RWPE2 (cell line): ENCODE measurements at regions not wholly inside any gene's neighbourhood (a gene's known extent, or its start where the extent isn't known, plus 50 kb on each side); places are given as distances from the start of the nearest gene placed in this dataset.

Experiments used
- ATAC-seq: fragments of 200-7000 bp; cut with Tn5 transposase; 3 replicates; pipeline ENCODE4 v1.9.1; 2021; ENCODE audit warnings: low read depth
- DNase-seq: peaks from one replicate; pipeline ENCODE4 v3.0.0-alpha.2; 2020; ENCODE audit warnings: low spot score
- H3K27ac ChIP-seq: fragments of 450-650 bp; 2 replicates; pipeline ENCODE4 v1.5.1; 2017; ENCODE audit warnings: mild to moderate bottlenecking; ENCODE audit not compliant: poor library complexity, severe bottlenecking
- H3K27me3 ChIP-seq: fragments of 250-450 bp; sonication (Bioruptor Pico); 2 replicates; pipeline ENCODE4 v1.5.1; 2021; ENCODE audit warnings: mild to moderate bottlenecking, moderate library complexity; ENCODE audit not compliant: insufficient read depth, poor library complexity, severe bottlenecking
- H3K36me3 ChIP-seq: fragments of 250-450 bp; sonication (Bioruptor Pico); 2 replicates; pipeline ENCODE4 v1.5.1; 2020; ENCODE audit warnings: low read depth, mild to moderate bottlenecking, moderate library complexity
- H3K4me1 ChIP-seq: fragments of 250-450 bp; sonication (Bioruptor Pico); 2 replicates; pipeline ENCODE4 v1.5.1; 2021; ENCODE audit warnings: mild to moderate bottlenecking, moderate library complexity; ENCODE audit not compliant: insufficient read depth, poor library complexity, severe bottlenecking
- H3K4me3 ChIP-seq: fragments of 250-450 bp; sonication (Bioruptor Pico); 2 replicates; pipeline ENCODE4 v1.5.1; 2021; ENCODE audit warnings: mild to moderate bottlenecking, moderate library complexity; ENCODE audit not compliant: severe bottlenecking
- H3K9me3 ChIP-seq: fragments of 250-450 bp; sonication (Bioruptor Pico); 2 replicates; pipeline ENCODE4 v1.5.1; 2021; ENCODE audit warnings: mild to moderate bottlenecking, moderate library complexity; ENCODE audit not compliant: severe bottlenecking
- TF ChIP-seq, protein P1 (sequence below): fragments of 450-650 bp; IDR thresholded peaks from one replicate; pipeline ENCODE4 v1.5.1; 2017; ENCODE audit warnings: mild to moderate bottlenecking, moderate library complexity; ENCODE audit not compliant: poor library complexity, severe bottlenecking

- Histone ChIP-seq H3K27ac (no peak overlapping the region), H3K4me1 (no peaks in the 10 kb centered on the region), H3K4me3 (no peak overlapping the region), H3K9me3 (no peaks in the 10 kb centered on the region), H3K27me3 (no peaks in the 10 kb centered on the region), H3K36me3 (no peaks in the 10 kb centered on the region)
- TF ChIP-seq, protein P1, sequence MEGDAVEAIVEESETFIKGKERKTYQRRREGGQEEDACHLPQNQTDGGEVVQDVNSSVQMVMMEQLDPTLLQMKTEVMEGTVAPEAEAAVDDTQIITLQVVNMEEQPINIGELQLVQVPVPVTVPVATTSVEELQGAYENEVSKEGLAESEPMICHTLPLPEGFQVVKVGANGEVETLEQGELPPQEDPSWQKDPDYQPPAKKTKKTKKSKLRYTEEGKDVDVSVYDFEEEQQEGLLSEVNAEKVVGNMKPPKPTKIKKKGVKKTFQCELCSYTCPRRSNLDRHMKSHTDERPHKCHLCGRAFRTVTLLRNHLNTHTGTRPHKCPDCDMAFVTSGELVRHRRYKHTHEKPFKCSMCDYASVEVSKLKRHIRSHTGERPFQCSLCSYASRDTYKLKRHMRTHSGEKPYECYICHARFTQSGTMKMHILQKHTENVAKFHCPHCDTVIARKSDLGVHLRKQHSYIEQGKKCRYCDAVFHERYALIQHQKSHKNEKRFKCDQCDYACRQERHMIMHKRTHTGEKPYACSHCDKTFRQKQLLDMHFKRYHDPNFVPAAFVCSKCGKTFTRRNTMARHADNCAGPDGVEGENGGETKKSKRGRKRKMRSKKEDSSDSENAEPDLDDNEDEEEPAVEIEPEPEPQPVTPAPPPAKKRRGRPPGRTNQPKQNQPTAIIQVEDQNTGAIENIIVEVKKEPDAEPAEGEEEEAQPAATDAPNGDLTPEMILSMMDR = no peak
- ATAC-seq (no peak), DNase-seq (no peak)
Observed at GRCh38 chr13:66111628-66112027, 1118.5 kb downstream of the PCDH9 start.

DNA sequence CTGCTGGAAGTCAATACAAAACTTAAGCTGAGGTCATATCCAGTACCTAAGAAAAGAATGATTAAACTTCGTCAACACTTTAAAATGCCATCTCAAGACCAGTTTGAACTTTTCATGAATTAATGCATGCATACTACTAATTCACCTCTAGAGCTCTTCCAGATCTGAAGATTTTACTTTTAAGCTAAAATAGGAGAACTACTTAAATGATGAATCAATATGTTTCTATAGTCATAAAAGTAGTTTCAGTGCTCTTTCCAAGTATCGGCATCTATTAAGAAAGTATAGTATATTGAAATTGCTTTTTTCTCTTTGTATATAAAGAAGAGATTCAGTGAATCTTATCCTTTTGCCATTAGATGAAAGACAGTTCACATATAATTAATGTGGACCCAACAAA, 1123.9 kb downstream of the PCDH9 start:
- TF ChIP-seq, protein P1 = no peak
- Histone ChIP-seq H3K4me3 (no peak overlapping the region), H3K27ac (no peak overlapping the region), H3K9me3 (no peaks in the 10 kb centered on the region), H3K4me1 (no peaks in the 10 kb centered on the region), H3K36me3 (no peaks in the 10 kb centered on the region), H3K27me3 (no peaks in the 10 kb centered on the region)
- DNase-seq (no peak), ATAC-seq (no peak)

GRCh38 chr13:66102864-66103263, 1127.3 kb downstream of the PCDH9 start:
- Histone ChIP-seq H3K36me3 (no peaks in the 10 kb centered on the region), H3K4me3 (no peak overlapping the region), H3K9me3 (no peaks in the 10 kb centered on the region), H3K27me3 (no peaks in the 10 kb centered on the region), H3K27ac (no peak overlapping the region), H3K4me1 (no peaks in the 10 kb centered on the region)
- no peak for DNase-seq
- TF ChIP-seq, protein P1 = no peak
- no peak for ATAC-seq

DNA sequence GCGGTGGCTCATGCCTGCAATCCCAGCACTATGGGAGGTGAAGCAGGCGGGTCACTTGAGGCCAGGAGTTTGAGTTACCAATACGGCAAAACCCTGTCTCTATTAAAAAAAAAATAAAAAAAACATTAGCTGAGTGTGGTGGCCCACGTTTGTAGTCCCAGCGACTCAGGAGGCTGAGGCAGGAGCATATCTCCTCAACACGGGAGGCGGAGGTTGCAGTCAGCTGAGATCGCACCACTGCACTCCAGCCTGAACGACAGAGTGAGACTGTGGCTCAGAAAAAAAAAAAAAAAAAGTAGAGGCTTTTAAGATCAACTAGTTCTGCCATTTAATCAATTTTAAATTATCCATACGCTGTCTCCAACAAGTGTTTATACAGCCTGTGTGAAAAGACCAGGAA, 1130.3 kb downstream of the PCDH9 start:
- Histone ChIP-seq H3K36me3 (no peaks in the 10 kb centered on the region), H3K27me3 (no peaks in the 10 kb centered on the region), H3K4me3 (no peak overlapping the region), H3K9me3 (no peaks in the 10 kb centered on the region), H3K4me1 (no peaks in the 10 kb centered on the region), H3K27ac (no peak overlapping the region)
- DNase-seq (no peak), ATAC-seq (no peak)
- TF ChIP-seq, protein P1 = no peak

DNA sequence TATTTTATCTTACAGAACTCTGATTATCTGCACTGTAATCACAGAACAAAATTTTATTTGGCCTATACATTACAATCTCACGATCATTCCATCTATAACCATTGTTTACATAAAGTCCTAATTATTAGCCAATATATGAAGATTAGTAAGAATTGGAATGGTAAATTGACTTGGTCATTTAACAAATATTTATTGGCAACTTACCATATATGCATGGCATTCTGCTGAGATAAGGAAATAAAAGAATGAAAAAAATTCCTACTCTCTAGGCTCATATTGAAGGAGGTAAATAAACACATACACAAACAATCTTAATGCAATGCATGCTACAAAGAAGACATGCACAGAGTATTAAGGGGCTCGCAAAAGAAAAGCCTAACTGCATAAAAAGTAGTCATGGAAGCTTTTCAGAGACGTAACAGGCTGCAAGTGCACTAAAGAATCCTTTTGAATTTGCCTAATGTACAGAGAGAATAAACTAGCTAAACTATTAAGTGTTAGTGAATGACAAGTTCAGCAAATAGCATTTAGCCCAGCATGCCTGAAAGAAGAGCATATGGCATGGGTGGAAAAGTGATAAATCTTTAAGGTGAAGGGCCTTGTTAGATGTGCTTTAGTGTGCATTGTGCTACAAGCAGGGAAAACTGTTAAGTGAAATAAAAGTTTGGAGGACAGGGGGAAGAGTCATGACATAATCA, 1131.1 kb downstream of the PCDH9 start:
- no peak overlapping the region for H3K4me3 ChIP-seq
- TF ChIP-seq, protein P1 = no peak
- ATAC-seq (no peak), DNase-seq (no peak)
- H3K27ac ChIP-seq = no peak overlapping the region
- H3K27me3 ChIP-seq = no peaks in the 10 kb centered on the region
- H3K4me1 ChIP-seq = no peaks in the 10 kb centered on the region
- H3K9me3 ChIP-seq = no peaks in the 10 kb centered on the region
- no peaks in the 10 kb centered on the region for H3K36me3 ChIP-seq
